ENCODE measurements at regions not wholly inside any gene's neighbourhood (a gene's known extent, or its start where the extent isn't known, plus 50 kb on each side); places are given as distances from the start of the nearest gene placed in this dataset.

DNA sequence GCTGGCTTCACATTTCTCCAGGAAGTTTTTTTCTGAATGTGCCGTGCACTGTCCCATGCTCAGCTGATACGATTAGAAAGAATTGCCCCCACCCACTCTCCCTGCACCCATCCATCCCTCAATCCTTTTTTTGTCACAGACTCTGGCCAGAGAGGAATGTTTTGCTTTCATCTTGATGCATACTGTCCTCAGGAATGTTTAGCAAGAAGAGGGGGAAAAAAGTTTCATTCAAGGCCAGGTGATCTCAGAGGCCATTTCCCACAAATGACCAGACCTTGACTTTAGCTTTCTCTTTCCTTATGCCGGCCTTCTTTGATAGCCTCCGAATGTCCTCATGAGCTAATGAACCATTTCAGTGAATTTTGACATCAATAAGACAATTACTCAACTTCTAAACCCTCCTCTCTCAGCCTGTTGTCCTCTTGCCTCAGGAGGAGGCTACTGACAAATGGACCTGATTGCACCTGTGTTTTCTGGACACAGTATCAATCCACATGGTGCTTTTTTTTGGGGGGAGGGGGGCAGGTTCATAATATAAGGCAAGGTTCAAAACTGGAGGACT lies 105.0 kb upstream of the KLF6 start:
- Histone ChIP-seq H3K27me3 (ENCODE audit: control insufficient read depth in 2 of 2, insufficient read depth in 2 of 2, low read length in 2 of 2) (no peaks in the 10 kb centered on the region), H4K20me1 (replicated peaks; ENCODE audit: control insufficient read depth, insufficient read depth, low read length) (no peaks in the 10 kb centered on the region), H3K9me3 (replicated peaks; ENCODE audit: control insufficient read depth, insufficient read depth, low read depth, low read length) (no peaks in the 10 kb centered on the region), H3K4me3 (no peak overlapping the region), H3K4me1 (replicated peaks in 1 of 2; ENCODE audit: control insufficient read depth in 2 of 2, insufficient read depth in 2 of 2, low read length in 2 of 2) (peaks cover 10 to 47% of the 10 kb centered on the region in 2 experiments; a peak in 4 of 5 replicates), H3K9me1 (ENCODE audit: control insufficient read depth, insufficient read depth, low read length) (no peaks in the 10 kb centered on the region), H3K9ac (ENCODE audit: insufficient read depth in 1 of 2, low read depth in 2 of 2, low read length in 2 of 2) (no peak overlapping the region), H3K36me3 (ENCODE audit: control insufficient read depth, insufficient read depth, low read length) (no peaks in the 10 kb centered on the region), H3K4me2 (ENCODE audit: insufficient read depth, low read length) (no peak overlapping the region), H3K27ac (ENCODE audit: extremely low read depth, low read depth, low read length) (peak overlapping the region; percentile 56; the same call in 1 of the 3 replicates), H3K79me2 (ENCODE audit: control insufficient read depth, insufficient read depth, low read length) (no peaks in the 10 kb centered on the region), H2AFZ (ENCODE audit: low read depth, low read length) (peak overlapping the region; percentile 85)
- in situ Hi-C loops (cut with MboI) (no loop called here), intact Hi-C loops (cut with micrococcal nuclease) (loop anchor here (2.0 kb wide), 1 partner anchor 79 kb away; no protein-coding TSS in a partner anchor)
- ChIA-PET CTCF (ENCODE audit: low intra/inter-chr PET ratio) (no interaction called here), POLR2A (interaction anchor here (0.6 to 2.9 kb wide), 5 partner anchors 10 to 105 kb away, joined by 3 to 13 read pairs (median 3); partner anchors contain the start of gene KLF6)
- TF ChIP-seq TOE1 (IDR thresholded peaks at IDR 0.05; ENCODE audit: borderline replicate concordance): no peak
- no peak for TF ChIP-seq TOE1 (CRISPR knock-in tag; IDR thresholded peaks at IDR 0.05; ENCODE audit: borderline replicate concordance, low read depth)
- no peak for TF ChIP-seq ZNF436 (CRISPR knock-in tag; IDR thresholded peaks at IDR 0.05)
- TF ChIP-seq SETDB1 (IDR thresholded peaks at IDR 0.05; ENCODE audit: low read length): no peak
- TF ChIP-seq, protein P1, sequence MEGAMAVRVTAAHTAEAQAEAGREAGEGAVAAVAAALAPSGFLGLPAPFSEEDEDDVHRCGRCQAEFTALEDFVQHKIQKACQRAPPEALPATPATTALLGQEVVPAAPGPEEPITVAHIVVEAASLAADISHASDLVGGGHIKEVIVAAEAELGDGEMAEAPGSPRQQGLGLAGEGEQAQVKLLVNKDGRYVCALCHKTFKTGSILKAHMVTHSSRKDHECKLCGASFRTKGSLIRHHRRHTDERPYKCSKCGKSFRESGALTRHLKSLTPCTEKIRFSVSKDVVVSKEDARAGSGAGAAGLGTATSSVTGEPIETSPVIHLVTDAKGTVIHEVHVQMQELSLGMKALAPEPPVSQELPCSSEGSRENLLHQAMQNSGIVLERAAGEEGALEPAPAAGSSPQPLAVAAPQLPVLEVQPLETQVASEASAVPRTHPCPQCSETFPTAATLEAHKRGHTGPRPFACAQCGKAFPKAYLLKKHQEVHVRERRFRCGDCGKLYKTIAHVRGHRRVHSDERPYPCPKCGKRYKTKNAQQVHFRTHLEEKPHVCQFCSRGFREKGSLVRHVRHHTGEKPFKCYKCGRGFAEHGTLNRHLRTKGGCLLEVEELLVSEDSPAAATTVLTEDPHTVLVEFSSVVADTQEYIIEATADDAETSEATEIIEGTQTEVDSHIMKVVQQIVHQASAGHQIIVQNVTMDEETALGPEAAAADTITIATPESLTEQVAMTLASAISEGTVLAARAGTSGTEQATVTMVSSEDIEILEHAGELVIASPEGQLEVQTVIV (CRISPR knock-in tag; IDR thresholded peaks at IDR 0.05; ENCODE audit: borderline replicate concordance): no peak
- no peak for TF ChIP-seq RBM14 (IDR thresholded peaks at IDR 0.05; ENCODE audit: borderline replicate concordance, insufficient read depth, low read depth, low read length)
- no peak for TF ChIP-seq CHD4 (IDR thresholded peaks at IDR 0.05; ENCODE audit: insufficient read depth, insufficient replicate concordance, low read depth, low read length, poor library complexity, severe bottlenecking)
- no TSS peak for BruUV-seq (replicated peaks)
- FAIRE-seq (no peak), DNase-seq (ENCODE audit: extremely low read depth in 1 of 4, low spot score in 3 of 4) (no peak), ATAC-seq (no peak)
- 61% methylated on average over 4 of the region's 4 CpGs for WGBS (ENCODE audit: insufficient coverage, low coverage, missing lambda C conversion rate)

All from K562 (cell line).